GM23338 (cell line): ENCODE measurements at regions not wholly inside any gene's neighbourhood (a gene's known extent, or its start where the extent isn't known, plus 50 kb on each side); places are given as distances from the start of the nearest gene placed in this dataset.

ENCODE experiments used
- ATAC-seq: fragments of 200-7000 bp; cut with Tn5 transposase; 3 replicates; pipeline ENCODE4 v1.9.1; 2020
- DNase-seq: peaks from one replicate; pipeline ENCODE4 v3.0.0-alpha.2; 2015; ENCODE audit warnings: low spot score
- H2AFZ ChIP-seq: fragments of 200-600 bp; sonication (generic); 2 replicates; pipeline ENCODE4 v1.8.0; 2016; ENCODE audit warnings: antibody characterized with exemption, mild to moderate bottlenecking, moderate library complexity
- H3F3A ChIP-seq: fragments of 200-600 bp; sonication (generic); replicated peaks from 2 replicates; pipeline ENCODE4 v1.8.0; 2017; ENCODE audit warnings: antibody characterized with exemption, mixed run types, low read depth
- H3K27ac ChIP-seq: fragments of 200-600 bp; sonication (generic); 2 replicates; pipeline ENCODE4 v1.6.1; 2016; ENCODE audit warnings: low read depth
- H3K27me3 ChIP-seq: fragments of 200-600 bp; sonication (generic); 2 replicates; pipeline ENCODE4 v1.8.0; 2016; ENCODE audit warnings: mild to moderate bottlenecking, mixed run types, moderate library complexity; ENCODE audit not compliant: insufficient read depth
- H3K36me3 ChIP-seq: fragments of 200-600 bp; sonication (generic); 2 replicates; pipeline ENCODE4 v1.8.0; 2016; ENCODE audit warnings: mild to moderate bottlenecking; ENCODE audit not compliant: insufficient read depth
- H3K4me1 ChIP-seq: fragments of 200-600 bp; sonication (generic); 2 replicates; pipeline ENCODE4 v1.8.0; 2016; ENCODE audit warnings: mild to moderate bottlenecking, moderate library complexity; ENCODE audit not compliant: insufficient read depth
- H3K4me2 ChIP-seq: fragments of 200-600 bp; sonication (generic); 2 replicates; pipeline ENCODE4 v1.7.1; 2017; ENCODE audit warnings: mixed run types
- H3K4me3 ChIP-seq: fragments of 200-600 bp; sonication (generic); 2 replicates; pipeline ENCODE4 v1.6.1; 2016; ENCODE audit warnings: mixed run types
- H3K79me2 ChIP-seq: fragments of 200-600 bp; sonication (generic); replicated peaks from 2 replicates; pipeline ENCODE4 v1.8.0; 2017; ENCODE audit warnings: mild to moderate bottlenecking; ENCODE audit not compliant: insufficient read depth
- H3K9me2 ChIP-seq: fragments of 200-600 bp; sonication (generic); 2 replicates; pipeline ENCODE4 v1.8.0; 2017; ENCODE audit not compliant: insufficient read depth
- H4K20me1 ChIP-seq: fragments of 200-600 bp; sonication (generic); replicated peaks from 2 replicates; pipeline ENCODE4 v1.8.0; 2017; ENCODE audit warnings: mild to moderate bottlenecking; ENCODE audit not compliant: insufficient read depth
- H3K27ac Mint-ChIP-seq: 2 replicates; pipeline ENCODE4 v1.8.0; 2020; ENCODE audit warnings: inconsistent platforms, mild to moderate bottlenecking, moderate library complexity, mixed read lengths
- H3K27me3 Mint-ChIP-seq: 3 replicates; pipeline ENCODE4 v1.8.0; 2022; ENCODE audit warnings: low read depth, mild to moderate bottlenecking, moderate library complexity, mixed read lengths, inconsistent platforms; ENCODE audit not compliant: insufficient read depth, poor library complexity
- H3K36me3 Mint-ChIP-seq: 3 replicates; pipeline ENCODE4 v1.8.0; 2021; ENCODE audit warnings: low read depth, mild to moderate bottlenecking, inconsistent platforms, moderate library complexity, mixed read lengths
- H3K4me1 Mint-ChIP-seq: 3 replicates; pipeline ENCODE4 v1.8.0; 2020; ENCODE audit warnings: mild to moderate bottlenecking, inconsistent platforms, mixed read lengths
- H3K4me3 Mint-ChIP-seq: 3 replicates; pipeline ENCODE4 v1.8.0; 2021; ENCODE audit warnings: moderate library complexity, mild to moderate bottlenecking, inconsistent platforms, mixed read lengths
- H3K9me3 Mint-ChIP-seq: 3 replicates; pipeline ENCODE4 v1.8.0; 2020; ENCODE audit warnings: moderate library complexity, mild to moderate bottlenecking, inconsistent platforms, mixed read lengths
- CREB1 ChIP-seq: fragments of 250-450 bp; sonication (Bioruptor Pico); IDR thresholded peaks from 2 replicates; pipeline ENCODE4 v1.5.0; 2020; ENCODE audit warnings: low read depth, mild to moderate bottlenecking, moderate library complexity
- ETS1 ChIP-seq: IDR thresholded peaks from 2 replicates; pipeline ENCODE4 v1.6.1; 2016; ENCODE audit warnings: antibody characterized with exemption
- EZH2 ChIP-seq: fragments of 200-600 bp; sonication (generic); IDR thresholded peaks from one replicate; pipeline ENCODE4 v1.8.0; 2017; ENCODE audit warnings: antibody characterized with exemption, mild to moderate bottlenecking, low read depth; ENCODE audit not compliant: unreplicated experiment
- EZH2phosphoT487 ChIP-seq: fragments of 200-600 bp; sonication (generic); IDR thresholded peaks from one replicate; pipeline ENCODE4 v1.8.1; 2018; ENCODE audit warnings: antibody characterized with exemption; ENCODE audit not compliant: unreplicated experiment
- NANOG ChIP-seq: IDR thresholded peaks from 2 replicates; pipeline ENCODE4 v1.6.1; 2016; ENCODE audit warnings: antibody characterized with exemption, borderline replicate concordance
- REST ChIP-seq: IDR thresholded peaks from one replicate; pipeline ENCODE4 v1.6.1; 2018; ENCODE audit warnings: antibody characterized with exemption; ENCODE audit not compliant: unreplicated experiment
- STAT1 ChIP-seq: IDR thresholded peaks from one replicate; pipeline ENCODE4 v1.6.1; 2016; ENCODE audit warnings: antibody characterized with exemption; ENCODE audit not compliant: unreplicated experiment
- ZNF114 ChIP-seq: fragments of 250-450 bp; sonication (Bioruptor Pico); IDR thresholded peaks from 2 replicates; pipeline ENCODE4 v1.5.0; 2020; ENCODE audit warnings: mild to moderate bottlenecking, moderate library complexity
- ZNF331 ChIP-seq: fragments of 250-450 bp; sonication (Bioruptor Pico); IDR thresholded peaks from 2 replicates; pipeline ENCODE4 v1.5.0; 2020; ENCODE audit warnings: low read depth, mild to moderate bottlenecking, moderate library complexity
- ZNF462 ChIP-seq: fragments of 250-450 bp; sonication (Bioruptor Pico); IDR thresholded peaks from 2 replicates; pipeline ENCODE4 v1.5.0; 2020; ENCODE audit warnings: mild to moderate bottlenecking, moderate library complexity

GRCh38 chr1:103854279-103854678, 104.6 kb downstream of the AMY1C start:
- H3K4me3 ChIP-seq, result no peak overlapping the region
- ATAC-seq (no peak), DNase-seq (no peak)
- H3K79me2 ChIP-seq, result no peaks in the 10 kb centered on the region
- no peak overlapping the region for H3K27ac ChIP-seq
- H2AFZ ChIP-seq, result no peak overlapping the region
- Mint-ChIP-seq H3K27ac (no peak overlapping the region), H3K9me3 (peaks cover 27% of the 10 kb centered on the region), H3K36me3 (peaks cover 17% of the 10 kb centered on the region; the same call in 2 of the 3 replicates), H3K4me3 (no peak overlapping the region), H3K27me3 (no peaks in the 10 kb centered on the region), H3K4me1 (peaks cover 7% of the 10 kb centered on the region; the same call in 2 of the 3 replicates)
- no peaks in the 10 kb centered on the region for H3K9me2 ChIP-seq
- H3K4me1 ChIP-seq, result no peaks in the 10 kb centered on the region
- no peak for TF ChIP-seq NANOG
- TF ChIP-seq ZNF331, result no peak
- no peak for TF ChIP-seq ZNF114 (CRISPR knock-in tag)
- TF ChIP-seq CREB1 (CRISPR knock-in tag), result no peak
- TF ChIP-seq EZH2phosphoT487, result no peak
- no peak for TF ChIP-seq ETS1
- TF ChIP-seq ZNF462 (CRISPR knock-in tag), result no peak
- TF ChIP-seq EZH2, result no peak
- no peak for TF ChIP-seq REST
- TF ChIP-seq STAT1, result no peak
- no peaks in the 10 kb centered on the region for H4K20me1 ChIP-seq
- H3K4me2 ChIP-seq, result no peak overlapping the region
- H3K36me3 ChIP-seq, result no peaks in the 10 kb centered on the region
- no peaks in the 10 kb centered on the region for H3F3A ChIP-seq
- H3K27me3 ChIP-seq, result no peaks in the 10 kb centered on the region
